AG09309 (cell line): ENCODE measurements at regions not wholly inside any gene's neighbourhood (a gene's known extent, or its start where the extent isn't known, plus 50 kb on each side); places are given as distances from the start of the nearest gene placed in this dataset.

ENCODE experiments used
- DNase-seq: peaks from one replicate; pipeline ENCODE4 v3.0.0-alpha.2; 2010; ENCODE audit warnings: low read depth
- H3K4me3 ChIP-seq: 2 replicates; pipeline ENCODE4 v1.5.1; 2011; ENCODE audit warnings: mild to moderate bottlenecking, low read depth, low read length, moderate library complexity; ENCODE audit not compliant: control insufficient read depth
- TF ChIP-seq, protein P1 (sequence below): IDR thresholded peaks from 2 replicates; pipeline ENCODE4 v1.5.1; 2011; ENCODE audit warnings: mild to moderate bottlenecking, low read depth, low read length, inconsistent platforms; ENCODE audit not compliant: insufficient read depth, control insufficient read depth; ENCODE audit errors: missing control alignments

GRCh38 chr11:110989428-110990133 lies 255.9 kb upstream of the POU2AF2 start:
- TF ChIP-seq, protein P1, sequence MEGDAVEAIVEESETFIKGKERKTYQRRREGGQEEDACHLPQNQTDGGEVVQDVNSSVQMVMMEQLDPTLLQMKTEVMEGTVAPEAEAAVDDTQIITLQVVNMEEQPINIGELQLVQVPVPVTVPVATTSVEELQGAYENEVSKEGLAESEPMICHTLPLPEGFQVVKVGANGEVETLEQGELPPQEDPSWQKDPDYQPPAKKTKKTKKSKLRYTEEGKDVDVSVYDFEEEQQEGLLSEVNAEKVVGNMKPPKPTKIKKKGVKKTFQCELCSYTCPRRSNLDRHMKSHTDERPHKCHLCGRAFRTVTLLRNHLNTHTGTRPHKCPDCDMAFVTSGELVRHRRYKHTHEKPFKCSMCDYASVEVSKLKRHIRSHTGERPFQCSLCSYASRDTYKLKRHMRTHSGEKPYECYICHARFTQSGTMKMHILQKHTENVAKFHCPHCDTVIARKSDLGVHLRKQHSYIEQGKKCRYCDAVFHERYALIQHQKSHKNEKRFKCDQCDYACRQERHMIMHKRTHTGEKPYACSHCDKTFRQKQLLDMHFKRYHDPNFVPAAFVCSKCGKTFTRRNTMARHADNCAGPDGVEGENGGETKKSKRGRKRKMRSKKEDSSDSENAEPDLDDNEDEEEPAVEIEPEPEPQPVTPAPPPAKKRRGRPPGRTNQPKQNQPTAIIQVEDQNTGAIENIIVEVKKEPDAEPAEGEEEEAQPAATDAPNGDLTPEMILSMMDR, result no peak
- H3K4me3 ChIP-seq, result no peak overlapping the region
- DNase-seq, result peak; percentile 82

GRCh38 chr11:110988671-110989070 lies 256.9 kb upstream of the POU2AF2 start:
- H3K4me3 ChIP-seq, result no peak overlapping the region
- no peak for DNase-seq
- TF ChIP-seq, protein P1, result no peak

DNA sequence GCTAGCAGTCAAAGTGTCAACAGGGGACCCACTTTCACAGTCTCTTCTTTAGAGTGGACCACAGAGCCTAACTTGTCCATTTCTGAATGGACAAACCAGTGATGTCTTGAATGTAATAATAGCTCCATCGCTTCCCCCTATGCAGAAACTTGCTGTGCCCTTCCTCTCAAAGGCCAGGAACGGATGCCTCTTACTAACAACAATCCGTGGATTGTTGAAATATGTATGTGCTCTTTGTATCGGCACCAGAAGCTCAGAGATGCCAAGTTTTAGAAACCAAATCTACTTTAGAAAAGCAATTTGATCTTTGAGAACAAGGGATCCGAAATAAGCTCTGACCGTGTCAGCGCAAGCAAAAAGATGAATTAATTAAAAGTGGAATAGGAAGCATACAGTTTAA lies 259.5 kb upstream of the POU2AF2 start:
- TF ChIP-seq, protein P1, result no peak
- DNase-seq, result no peak
- H3K4me3 ChIP-seq, result no peak overlapping the region

GRCh38 chr11:110985547-110985946 lies 260.0 kb upstream of the POU2AF2 start:
- no peak overlapping the region for H3K4me3 ChIP-seq
- TF ChIP-seq, protein P1, result no peak
- no peak for DNase-seq

DNA sequence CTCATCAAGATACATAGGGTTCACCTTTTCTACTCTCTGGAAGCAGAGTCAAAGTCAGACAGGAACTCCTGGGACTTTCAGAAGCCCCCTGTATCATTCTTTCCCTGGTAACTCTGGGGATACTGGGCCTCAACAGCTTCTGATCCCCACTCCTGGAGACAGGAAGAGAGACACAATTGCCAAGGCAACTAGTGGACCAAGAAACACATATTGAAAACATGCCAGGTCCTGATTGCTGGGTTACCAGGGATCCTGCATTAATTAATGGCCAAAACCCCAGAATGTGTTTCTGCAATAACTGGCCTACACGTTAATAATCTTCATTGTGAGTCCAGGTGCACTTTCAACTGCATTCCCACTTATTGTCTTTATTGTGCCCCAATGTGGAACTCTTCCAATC lies 260.8 kb upstream of the POU2AF2 start:
- H3K4me3 ChIP-seq, result no peak overlapping the region
- no peak for DNase-seq
- TF ChIP-seq, protein P1, result no peak

DNA sequence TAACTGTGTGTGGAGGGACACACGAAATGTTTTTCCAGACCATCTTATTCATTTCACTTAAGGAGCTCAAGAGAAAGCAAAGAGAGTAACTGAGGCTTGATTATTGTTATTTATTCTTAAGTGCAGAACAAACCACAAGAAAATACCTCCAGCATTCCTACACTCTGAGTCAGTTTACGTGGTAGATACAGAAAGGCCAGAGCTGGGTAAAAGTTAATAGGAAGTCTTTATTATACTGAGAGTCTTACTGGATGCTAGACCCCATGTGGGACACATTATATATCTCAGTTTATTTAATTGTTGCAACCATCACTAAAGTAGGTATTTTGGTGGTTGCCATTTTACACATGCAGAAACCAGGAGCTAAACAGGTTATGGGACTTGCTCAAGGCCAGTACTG lies 261.4 kb upstream of the POU2AF2 start:
- DNase-seq, result no peak
- no peak overlapping the region for H3K4me3 ChIP-seq
- TF ChIP-seq, protein P1, result no peak

- TF ChIP-seq, protein P1, result no peak
- DNase-seq, result no peak
- no peak overlapping the region for H3K4me3 ChIP-seq
These were observed 263.3 kb upstream of the POU2AF2 start for GRCh38 chr11:110982214-110982613.
